HG03342 (cell line): ENCODE measurements at regions not wholly inside any gene's neighbourhood (a gene's known extent, or its start where the extent isn't known, plus 50 kb on each side); places are given as distances from the start of the nearest gene placed in this dataset.

Experiments
- ATAC-seq: cut with Tn5 transposase; IDR thresholded peaks from one replicate; pipeline ENCODE4 v1.9.1; 2021; ENCODE audit warnings: mild to moderate bottlenecking, moderate library complexity; ENCODE audit not compliant: unreplicated experiment

DNA sequence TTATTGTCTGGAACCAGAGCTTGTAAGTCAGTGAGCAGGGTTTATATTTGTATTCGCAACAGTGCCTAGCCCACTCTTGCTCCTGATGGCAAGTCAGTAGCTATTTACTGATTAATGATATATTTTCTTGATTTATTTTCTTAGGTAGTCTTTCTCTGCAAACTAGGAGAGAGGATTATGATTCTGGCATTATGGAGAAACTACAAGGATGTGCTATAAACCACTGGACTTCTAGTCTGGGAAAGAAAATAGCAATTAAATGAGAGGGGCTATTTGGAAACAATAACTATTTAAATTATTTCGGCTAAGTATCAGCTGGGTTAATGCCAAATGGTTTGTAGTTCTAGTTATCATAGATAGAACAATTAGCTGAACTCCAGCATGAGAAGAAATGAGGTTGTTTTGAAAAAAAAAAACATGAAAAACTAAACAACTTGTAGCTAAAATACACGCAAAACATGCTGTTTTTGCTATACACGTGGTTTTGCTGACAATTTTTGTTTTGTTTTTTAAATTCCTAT, 304.9 kb upstream of the TCF21 start:
- ATAC-seq = no peak

GRCh38 chr6:133584823-133585222, 304.1 kb upstream of the TCF21 start:
- no peak for ATAC-seq

DNA sequence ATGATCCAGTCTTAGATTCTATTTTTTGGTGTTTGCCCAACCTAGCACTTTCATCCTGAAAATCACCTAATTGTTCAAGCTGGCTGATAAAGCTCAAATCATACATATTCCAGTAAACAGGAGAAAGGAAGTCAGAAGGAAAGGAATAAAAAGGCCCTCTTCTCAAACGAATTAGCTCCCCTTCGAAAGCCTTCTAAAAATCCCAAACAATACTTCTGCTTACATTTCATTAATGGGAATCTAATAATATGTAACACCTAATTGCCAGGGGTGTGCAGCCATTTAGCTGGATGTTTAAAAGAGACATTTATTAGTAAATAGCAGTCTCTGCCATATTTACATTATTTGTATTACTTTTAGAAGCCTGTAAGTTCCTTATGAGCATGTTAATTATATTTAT, 302.9 kb upstream of the TCF21 start:
- ATAC-seq = no peak

GRCh38 chr6:133587546-133588160, 301.3 kb upstream of the TCF21 start:
- ATAC-seq = no peak

- no peak for ATAC-seq
These were observed 298.7 kb upstream of the TCF21 start for GRCh38 chr6:133590196-133590595.

- ATAC-seq = no peak
These were observed 298.1 kb upstream of the TCF21 start for GRCh38 chr6:133590814-133591213.

DNA sequence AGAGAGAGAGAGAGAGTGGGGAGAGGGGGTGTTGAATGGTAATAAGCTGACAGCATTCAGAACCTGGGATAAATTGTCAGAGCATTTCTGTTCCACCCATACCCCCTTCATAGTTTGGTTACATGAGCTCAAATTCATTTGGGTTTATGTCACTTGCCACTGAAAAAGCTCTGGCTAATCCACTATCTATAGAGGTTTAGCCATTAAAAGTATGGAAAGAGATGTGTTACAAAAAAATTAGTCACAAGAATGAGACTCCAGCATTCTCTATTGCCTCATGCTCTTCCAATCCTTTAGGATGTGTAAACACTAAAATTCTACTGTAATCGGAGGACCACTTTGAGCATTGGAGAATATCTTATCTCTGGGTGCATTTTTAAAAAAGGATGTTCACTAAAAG, 297.6 kb upstream of the TCF21 start:
- ATAC-seq = no peak

DNA sequence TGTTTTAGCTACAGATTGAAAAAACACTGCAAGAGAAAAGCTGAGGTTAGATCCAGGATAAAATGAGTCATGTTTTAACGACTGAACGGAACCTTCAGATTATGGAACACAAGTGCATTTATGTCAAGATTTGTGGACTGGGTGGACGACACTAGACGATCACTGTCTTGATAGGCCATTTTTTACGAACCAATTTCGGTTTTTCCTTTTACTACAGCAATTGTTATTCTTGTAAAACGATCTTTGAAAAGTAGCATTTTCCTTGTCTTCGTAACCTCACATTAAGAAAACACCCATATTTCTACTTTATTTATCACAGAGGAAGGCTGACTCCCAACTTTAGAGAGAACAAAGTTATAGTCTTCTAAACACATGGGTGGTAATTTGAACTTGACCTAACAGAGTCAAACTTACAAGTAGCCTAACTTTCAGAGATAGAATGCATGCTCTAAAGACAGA, 294.2 kb upstream of the TCF21 start:
- no peak for ATAC-seq

DNA sequence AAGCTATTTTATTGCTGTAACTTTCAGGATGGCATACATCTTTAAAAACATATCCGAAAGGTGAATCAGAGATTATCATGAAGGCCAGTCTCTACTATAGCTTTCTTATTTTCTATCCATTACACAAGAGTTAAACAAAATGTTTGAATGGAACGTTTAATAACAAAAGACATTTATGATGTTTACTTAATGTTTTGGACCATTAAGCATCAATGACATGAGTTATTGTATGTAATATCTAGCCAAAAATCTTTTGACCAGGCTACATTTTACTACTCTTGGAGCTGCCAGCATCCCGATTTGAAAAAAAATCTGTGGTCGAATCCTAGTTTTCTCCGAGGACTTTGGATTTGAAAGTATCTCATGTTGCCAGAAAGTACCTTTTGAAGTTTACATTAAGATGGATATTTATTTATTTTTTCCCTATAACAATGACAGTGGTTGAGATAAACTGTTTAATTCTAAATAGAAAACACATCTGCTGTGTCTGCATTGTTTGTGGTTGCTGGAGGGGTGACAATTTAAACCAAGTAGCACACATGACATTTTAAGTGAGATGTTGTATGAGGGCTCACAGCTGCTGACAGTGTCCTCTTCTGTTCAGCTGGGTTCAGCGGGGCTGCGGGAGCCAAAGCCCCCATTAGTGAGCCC, 293.7 kb upstream of the TCF21 start:
- no peak for ATAC-seq

GRCh38 chr6:133606852-133607251, 282.1 kb upstream of the TCF21 start:
- no peak for ATAC-seq

DNA sequence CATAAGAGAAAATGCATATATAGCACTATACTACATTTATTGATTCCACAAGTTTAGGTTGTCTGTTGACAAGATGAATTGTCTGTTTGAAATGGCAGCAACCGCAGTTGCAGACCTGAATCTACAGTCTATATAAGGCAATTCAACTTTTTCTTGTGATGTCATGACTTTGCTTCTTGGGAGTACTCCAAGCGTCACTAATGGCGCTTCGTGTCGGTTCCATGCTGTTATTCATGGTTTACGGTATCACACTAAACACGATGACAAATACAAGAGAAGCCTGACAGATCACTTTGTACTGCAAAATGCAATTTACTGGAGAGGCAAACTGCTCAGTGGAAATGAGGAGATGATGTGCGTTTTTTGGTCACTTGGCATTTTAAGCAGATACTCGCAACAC, 280.3 kb upstream of the TCF21 start:
- no peak for ATAC-seq

DNA sequence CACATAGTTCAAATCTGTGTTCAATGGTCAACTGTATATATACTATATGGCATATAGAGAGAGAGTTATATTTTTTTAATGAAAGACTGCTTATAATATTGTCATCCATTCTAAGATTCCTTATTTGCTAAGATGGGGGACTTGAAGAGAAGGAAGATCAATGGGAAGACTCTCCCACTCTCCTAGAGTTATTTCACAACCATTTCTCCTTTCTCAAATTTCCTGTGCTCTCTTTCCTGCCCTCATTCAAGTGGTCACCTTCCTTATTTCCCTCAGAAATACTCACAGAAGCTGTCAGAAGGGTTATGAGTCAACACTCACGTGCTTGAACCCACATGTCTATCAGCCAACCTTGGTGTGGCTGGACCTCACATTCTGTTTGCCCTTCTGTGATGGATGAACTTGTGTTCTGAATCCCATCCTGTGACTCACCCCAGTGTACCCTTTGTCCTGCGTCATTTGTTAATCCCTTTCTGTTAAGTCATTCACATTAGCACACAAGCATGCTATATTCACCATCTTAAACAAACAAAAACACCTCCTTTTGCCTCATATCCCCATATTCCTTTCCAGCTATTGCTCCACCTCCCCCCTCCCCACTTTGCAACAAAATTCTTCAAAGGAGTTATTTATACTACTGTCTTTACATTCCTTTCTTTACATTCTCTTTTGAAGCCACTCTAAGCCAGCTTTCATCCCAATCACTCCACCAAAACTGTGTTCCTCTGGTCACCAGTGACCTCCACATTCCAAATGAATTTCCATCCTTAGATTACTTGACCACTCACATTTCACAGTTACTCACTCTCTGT, 279.3 kb upstream of the TCF21 start:
- no peak for ATAC-seq

GRCh38 chr6:133610227-133610840, 278.6 kb upstream of the TCF21 start:
- ATAC-seq = no peak

- no peak for ATAC-seq
These were observed 277.9 kb upstream of the TCF21 start for GRCh38 chr6:133610971-133611370.

DNA sequence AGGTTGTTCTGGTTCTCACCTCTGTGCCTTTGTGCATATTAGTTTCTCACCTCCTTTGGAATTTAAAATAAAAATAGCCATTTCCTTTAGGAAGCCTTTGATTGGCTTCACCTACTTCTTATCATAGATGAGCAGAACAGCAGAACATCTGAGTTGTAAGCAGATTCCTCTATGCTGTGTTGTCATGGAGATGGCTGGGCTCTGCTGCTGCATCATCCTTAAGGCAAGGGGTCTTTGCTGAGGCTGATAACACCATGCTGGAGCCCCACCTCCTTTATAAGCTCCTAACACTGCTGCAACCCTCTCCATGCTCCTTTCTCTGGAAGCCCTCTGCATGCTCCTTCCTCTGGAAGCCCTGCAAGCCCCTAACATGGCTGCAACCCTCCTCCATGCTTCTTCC, 276.5 kb upstream of the TCF21 start:
- no peak for ATAC-seq

DNA sequence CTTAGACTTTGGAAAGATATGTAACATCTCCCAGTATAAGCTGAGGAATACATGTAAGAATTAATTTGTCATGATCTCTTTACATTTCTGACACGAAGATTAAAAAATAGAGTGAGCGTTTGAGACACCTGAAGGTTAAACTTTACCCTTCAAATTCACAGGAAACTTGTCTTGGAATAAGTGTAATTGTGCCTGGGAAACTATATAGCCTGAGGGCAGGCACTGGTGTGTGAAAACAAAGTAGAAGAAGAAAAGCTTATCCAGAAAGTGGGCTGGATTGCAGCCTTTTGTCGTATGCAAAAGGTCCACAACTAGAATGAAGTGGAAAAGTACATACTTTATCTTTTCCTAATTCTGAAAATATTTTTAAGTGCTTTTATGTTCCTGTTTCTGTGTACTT, 275.7 kb upstream of the TCF21 start:
- ATAC-seq = no peak

- no peak for ATAC-seq
These were observed 267.2 kb upstream of the TCF21 start for GRCh38 chr6:133621751-133622150.

- ATAC-seq = no peak
These were observed 265.8 kb upstream of the TCF21 start for GRCh38 chr6:133623065-133623464.

DNA sequence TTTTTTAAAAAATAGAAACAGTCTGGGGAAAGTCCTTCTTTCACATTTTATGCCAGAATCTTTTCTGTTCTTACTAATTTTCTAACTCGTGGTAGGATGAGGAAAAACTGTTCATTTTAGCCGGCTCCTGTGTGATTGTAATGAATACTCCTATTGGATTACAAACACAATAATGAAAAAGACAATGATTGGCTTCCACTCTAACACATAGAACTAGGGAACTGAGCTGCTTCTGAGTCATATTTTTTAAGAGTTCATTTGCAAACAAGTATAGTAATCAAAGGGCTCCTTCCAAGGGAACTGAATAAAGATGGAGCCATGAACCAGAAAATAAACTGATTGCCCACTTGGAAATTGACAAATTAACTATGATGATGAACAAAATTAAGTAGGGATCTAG, 265.3 kb upstream of the TCF21 start:
- ATAC-seq = no peak

DNA sequence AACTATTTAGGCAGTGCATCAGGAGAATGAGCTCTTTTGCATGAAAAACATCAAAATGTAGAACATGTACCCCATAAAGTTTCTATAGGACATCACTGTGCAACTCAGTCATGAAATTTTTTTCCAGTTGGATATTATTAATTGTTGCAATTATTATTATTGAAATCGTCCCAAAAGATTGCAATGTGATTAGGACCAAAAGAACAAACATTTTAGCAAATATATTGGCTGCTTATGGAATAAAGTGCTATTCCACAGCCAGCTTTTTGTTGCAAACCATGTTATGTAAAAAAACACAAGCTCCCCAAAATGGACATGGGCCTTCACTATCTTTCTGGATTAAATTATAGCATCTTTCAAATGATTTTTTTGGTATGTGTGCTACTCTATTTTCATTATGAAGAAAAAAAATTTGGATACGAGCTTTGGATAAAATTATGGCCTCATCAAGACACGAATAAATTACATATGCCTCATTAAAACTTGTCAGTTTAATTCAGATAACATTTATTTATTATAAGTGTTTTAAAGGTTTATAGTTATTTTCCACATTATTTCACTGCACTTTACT, 262.7 kb upstream of the TCF21 start:
- no peak for ATAC-seq

DNA sequence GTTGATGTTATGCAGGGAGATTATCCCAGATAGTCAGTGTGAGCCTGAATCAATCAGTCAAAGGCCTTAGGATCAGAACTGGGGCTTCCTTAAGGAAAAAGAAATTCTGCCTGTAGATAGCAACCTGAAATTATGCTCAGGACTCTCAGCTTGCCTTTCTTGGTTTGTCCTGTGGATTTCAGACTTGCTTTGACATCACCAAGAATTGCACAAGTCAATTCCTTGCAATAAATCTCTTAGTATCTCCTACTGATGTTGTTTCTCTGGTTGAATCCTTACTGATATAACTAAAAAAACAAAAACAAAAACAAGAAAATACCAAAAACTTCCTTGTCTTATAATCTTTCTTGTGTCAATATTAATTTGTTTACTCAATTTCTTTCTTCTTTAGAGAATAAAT, 258.9 kb upstream of the TCF21 start:
- ATAC-seq = no peak
